Peyer's patch (tissue), 4 donors: ENCODE measurements at regions not wholly inside any gene's neighbourhood (a gene's known extent, or its start where the extent isn't known, plus 50 kb on each side); places are given as distances from the start of the nearest gene placed in this dataset.
"Not testable (repeated sequence)": the region's sequence is repeated elsewhere in the genome, so short reads cannot be mapped to it uniquely, and the experiment has no call there.

Source experiments
- CTCF ChIP-seq, 6 experiments: fragments of 450-650 bp in 4 of 6; fragments of 200-600 bp in 2 of 6; sonication (generic) in 1 of 6; IDR thresholded peaks; one replicate each; pipeline ENCODE4 v1.5.1; 2017 to 2019; ENCODE audit warnings: antibody characterized with exemption in 6 of 6, mild to moderate bottlenecking in 3 of 6, moderate library complexity in 1 of 6
- POLR2A ChIP-seq, 2 donors: fragments of 450-650 bp; IDR thresholded peaks; one replicate each; pipeline ENCODE4 v1.5.1; 2017; ENCODE audit warnings: antibody characterized with exemption in 2 of 2, mild to moderate bottlenecking in 2 of 2, moderate library complexity in 2 of 2

GRCh38 chr6:51224580-51225240, 406.0 kb downstream of the TFAP2B start:
- TF ChIP-seq POLR2A, CTCF (IDR thresholded peaks at IDR 0.05): not testable (repeated sequence)
